Subcutaneous abdominal adipose tissue (tissue), 5 donors: ENCODE measurements at regions not wholly inside any gene's neighbourhood (a gene's known extent, or its start where the extent isn't known, plus 50 kb on each side); places are given as distances from the start of the nearest gene placed in this dataset.

Source experiments
- H3K27ac ChIP-seq: one replicate; pipeline ENCODE4 v1.7.0; 2013; ENCODE audit warnings: low read depth, mild to moderate bottlenecking, inconsistent platforms, low read length, moderate library complexity
- H3K27me3 ChIP-seq, 5 donors: one replicate each; pipeline ENCODE4 v1.7.0; 2013; ENCODE audit warnings: low read length in 5 of 5, inconsistent platforms in 1 of 5; ENCODE audit not compliant: control insufficient read depth in 5 of 5, insufficient read depth in 4 of 5
- H3K36me3 ChIP-seq, 5 donors: one replicate each; pipeline ENCODE4 v1.7.0; 2013; ENCODE audit warnings: low read length in 5 of 5; ENCODE audit not compliant: control insufficient read depth in 5 of 5, insufficient read depth in 5 of 5
- H3K4me1 ChIP-seq, 5 donors: one replicate each; pipeline ENCODE4 v1.7.0; 2013; ENCODE audit warnings: low read length in 5 of 5, mild to moderate bottlenecking in 3 of 5, moderate library complexity in 1 of 5; ENCODE audit not compliant: control insufficient read depth in 5 of 5, insufficient read depth in 5 of 5
- H3K4me3 ChIP-seq, 5 donors: one replicate each; pipeline ENCODE4 v1.7.0; 2013; ENCODE audit warnings: low read length in 5 of 5, low read depth in 1 of 5
- H3K9ac ChIP-seq, 5 donors: one replicate each; pipeline ENCODE4 v1.7.0; 2013; ENCODE audit warnings: low read length in 5 of 5, mild to moderate bottlenecking in 4 of 5, moderate library complexity in 3 of 5
- H3K9me3 ChIP-seq, 5 donors: one replicate each; pipeline ENCODE4 v1.7.0; 2013; ENCODE audit warnings: low read length in 5 of 5; ENCODE audit not compliant: control insufficient read depth in 5 of 5
- donor health status: healthy.
- donor health status: healthy.
- donor health status: healthy.
- donor health status: healthy.
- donor health status: healthy.

- Histone ChIP-seq H3K9ac (no peak overlapping the region), H3K4me1 (peaks cover 0 to 2% (median 0%) of the 10 kb centered on the region in 5 donors), H3K27me3 (no peaks in the 10 kb centered on the region), H3K4me3 (no peak overlapping the region), H3K36me3 (no peaks in the 10 kb centered on the region), H3K27ac (no peak overlapping the region), H3K9me3 (no peaks in the 10 kb centered on the region)
Observed at GRCh38 chr21:20814090-20814489, 184.1 kb upstream of the NCAM2 start.

GRCh38 chr21:20822666-20823065, 175.5 kb upstream of the NCAM2 start:
- no peak overlapping the region for H3K4me3 ChIP-seq
- no peak overlapping the region for H3K9ac ChIP-seq
- H3K4me1 ChIP-seq, result peaks cover 0 to 9% (median 4%) of the 10 kb centered on the region in 5 donors
- H3K9me3 ChIP-seq, result no peaks in the 10 kb centered on the region
- no peaks in the 10 kb centered on the region for H3K27me3 ChIP-seq
- H3K36me3 ChIP-seq, result no peaks in the 10 kb centered on the region
- no peak overlapping the region for H3K27ac ChIP-seq

GRCh38 chr21:20852866-20853265, 145.3 kb upstream of the NCAM2 start:
- H3K4me1 ChIP-seq, result no peaks in the 10 kb centered on the region
- no peak overlapping the region for H3K4me3 ChIP-seq
- peaks cover 0 to 5% (median 0%) of the 10 kb centered on the region in 5 donors for H3K9me3 ChIP-seq
- no peak overlapping the region for H3K9ac ChIP-seq
- no peaks in the 10 kb centered on the region for H3K27me3 ChIP-seq
- no peaks in the 10 kb centered on the region for H3K36me3 ChIP-seq
- no peak overlapping the region for H3K27ac ChIP-seq

DNA sequence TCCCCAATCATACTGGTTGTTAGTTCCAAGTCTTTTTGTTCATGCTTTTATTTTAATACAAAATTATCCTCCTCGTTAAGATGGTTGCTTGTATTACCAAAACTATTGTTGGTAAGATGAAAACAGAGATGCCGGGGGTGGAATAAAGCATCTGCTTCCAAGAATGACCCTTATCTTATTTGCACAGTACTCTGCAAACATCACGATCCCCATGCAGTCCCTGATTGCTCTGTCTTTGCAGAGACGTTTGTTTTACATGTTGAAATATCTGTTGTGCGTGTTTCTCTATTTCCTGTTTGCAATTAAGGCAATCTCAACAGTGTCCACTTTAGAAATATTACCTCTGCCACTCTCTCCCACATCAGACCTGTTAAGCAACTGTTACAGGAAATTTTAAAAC, 141.3 kb upstream of the NCAM2 start:
- no peaks in the 10 kb centered on the region for H3K4me1 ChIP-seq
- no peak overlapping the region for H3K9ac ChIP-seq
- H3K36me3 ChIP-seq, result no peaks in the 10 kb centered on the region
- peaks cover 0 to 5% (median 0%) of the 10 kb centered on the region in 5 donors for H3K9me3 ChIP-seq
- no peak overlapping the region for H3K4me3 ChIP-seq
- H3K27me3 ChIP-seq, result no peaks in the 10 kb centered on the region
- H3K27ac ChIP-seq, result no peak overlapping the region

- no peaks in the 10 kb centered on the region for H3K36me3 ChIP-seq
- H3K4me1 ChIP-seq, result no peaks in the 10 kb centered on the region
- H3K27me3 ChIP-seq, result no peaks in the 10 kb centered on the region
- no peak overlapping the region for H3K4me3 ChIP-seq
- no peaks in the 10 kb centered on the region for H3K9me3 ChIP-seq
- H3K27ac ChIP-seq, result no peak overlapping the region
- H3K9ac ChIP-seq, result no peak overlapping the region
Observed at GRCh38 chr21:20874202-20874601, 124.0 kb upstream of the NCAM2 start.

DNA sequence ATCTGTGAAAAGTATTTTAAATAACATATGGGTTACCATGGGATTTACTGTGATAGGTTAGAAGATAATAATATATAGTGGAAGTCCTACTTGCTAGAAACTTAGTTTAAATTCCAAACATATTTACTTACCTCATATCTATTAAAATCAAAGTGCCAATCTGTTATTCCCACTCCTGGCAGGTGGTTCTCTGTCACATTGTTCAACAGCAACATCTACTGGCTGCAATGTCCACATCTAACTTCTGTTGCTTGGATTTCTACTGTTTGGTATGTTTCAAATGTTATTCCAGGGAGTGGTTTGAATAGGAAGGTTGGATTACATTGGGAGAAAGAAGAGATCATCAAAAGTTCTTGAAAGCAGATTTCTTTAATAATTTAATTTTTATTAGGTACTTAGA, 122.5 kb upstream of the NCAM2 start:
- no peak overlapping the region for H3K27ac ChIP-seq
- no peaks in the 10 kb centered on the region for H3K36me3 ChIP-seq
- H3K9ac ChIP-seq, result no peak overlapping the region
- no peaks in the 10 kb centered on the region for H3K27me3 ChIP-seq
- H3K4me1 ChIP-seq, result no peaks in the 10 kb centered on the region
- H3K9me3 ChIP-seq, result no peaks in the 10 kb centered on the region
- H3K4me3 ChIP-seq, result no peak overlapping the region

DNA sequence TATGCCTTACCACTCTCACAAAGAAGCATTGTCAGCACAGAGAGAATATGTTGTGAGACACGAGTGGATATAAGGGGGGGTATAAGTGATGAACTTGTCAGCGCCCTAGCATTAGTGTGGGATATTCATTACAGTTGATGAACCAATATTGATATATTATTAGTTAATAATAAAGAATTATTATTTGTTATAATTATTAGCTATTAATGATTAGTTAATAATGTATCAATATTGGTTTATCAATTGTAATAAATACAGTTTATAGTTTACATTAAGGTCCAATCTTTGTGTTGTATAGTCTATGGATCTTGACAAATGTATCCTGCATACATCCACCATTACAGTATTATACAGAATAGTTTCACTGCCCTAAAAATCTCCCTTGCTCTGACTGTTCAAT, 120.2 kb upstream of the NCAM2 start:
- H3K27me3 ChIP-seq, result no peaks in the 10 kb centered on the region
- H3K4me1 ChIP-seq, result peaks cover 0 to 5% (median 0%) of the 10 kb centered on the region in 5 donors
- no peaks in the 10 kb centered on the region for H3K9me3 ChIP-seq
- H3K4me3 ChIP-seq, result no peak overlapping the region
- no peaks in the 10 kb centered on the region for H3K36me3 ChIP-seq
- no peak overlapping the region for H3K9ac ChIP-seq
- H3K27ac ChIP-seq, result no peak overlapping the region

- no peaks in the 10 kb centered on the region for H3K9me3 ChIP-seq
- H3K9ac ChIP-seq, result no peak overlapping the region
- H3K27me3 ChIP-seq, result no peaks in the 10 kb centered on the region
- H3K27ac ChIP-seq, result no peak overlapping the region
- H3K4me1 ChIP-seq, result peaks cover 0 to 9% (median 0%) of the 10 kb centered on the region in 5 donors
- no peak overlapping the region for H3K4me3 ChIP-seq
- H3K36me3 ChIP-seq, result no peaks in the 10 kb centered on the region
Observed at GRCh38 chr21:20882462-20883407, 115.5 kb upstream of the NCAM2 start.

- no peak overlapping the region for H3K4me3 ChIP-seq
- H3K27me3 ChIP-seq, result no peaks in the 10 kb centered on the region
- H3K4me1 ChIP-seq, result peaks cover 0 to 9% (median 0%) of the 10 kb centered on the region in 5 donors
- no peak overlapping the region for H3K27ac ChIP-seq
- no peak overlapping the region for H3K9ac ChIP-seq
- H3K9me3 ChIP-seq, result no peaks in the 10 kb centered on the region
- no peaks in the 10 kb centered on the region for H3K36me3 ChIP-seq
Observed at GRCh38 chr21:20883408-20883800, 114.8 kb upstream of the NCAM2 start.

DNA sequence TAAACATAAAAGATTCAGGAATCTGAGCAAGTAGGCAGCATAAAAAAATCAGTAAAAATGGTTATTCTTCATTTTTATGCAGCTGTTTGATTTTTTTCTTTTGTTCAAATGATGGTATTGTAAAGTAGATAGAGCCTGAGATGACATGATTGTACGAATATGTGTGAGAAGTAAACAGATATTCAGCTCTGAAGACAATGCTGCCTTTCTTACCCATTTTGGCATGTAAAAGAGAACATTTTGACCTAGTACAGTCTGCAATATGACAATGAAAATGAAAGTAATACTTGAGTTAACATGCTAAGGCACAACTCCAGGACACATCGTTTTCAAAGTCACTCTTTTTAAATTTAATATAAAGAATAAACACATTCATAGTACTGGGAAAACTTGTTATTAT, 95.7 kb upstream of the NCAM2 start:
- H3K27ac ChIP-seq, result no peak overlapping the region
- H3K9ac ChIP-seq, result no peak overlapping the region
- no peaks in the 10 kb centered on the region for H3K36me3 ChIP-seq
- no peaks in the 10 kb centered on the region for H3K27me3 ChIP-seq
- no peak overlapping the region for H3K4me3 ChIP-seq
- no peaks in the 10 kb centered on the region for H3K4me1 ChIP-seq
- no peaks in the 10 kb centered on the region for H3K9me3 ChIP-seq
